Lung (tissue), 11 donors: ENCODE measurements at regions not wholly inside any gene's neighbourhood (a gene's known extent, or its start where the extent isn't known, plus 50 kb on each side); places are given as distances from the start of the nearest gene placed in this dataset.
A peak's percentile ranks its signal among the peaks of the same experiment; 100 is the strongest.

Experiments used
- ATAC-seq: fragments of 200-7000 bp; cut with Tn5 transposase; one replicate; pipeline ENCODE4 v1.9.1; 2020; ENCODE audit warnings: moderate number of reproducible peaks; ENCODE audit not compliant: insufficient read depth, low FRiP score
- DNase-seq, 3 donors: peaks; one replicate each; pipeline ENCODE4 v3.0.0-alpha.2; 2013 to 2017
- H3K27ac ChIP-seq, 2 donors: one replicate each; pipeline ENCODE4 v1.5.1; 2013; ENCODE audit warnings: mild to moderate bottlenecking in 2 of 2, moderate library complexity in 2 of 2, control low read depth in 1 of 2, inconsistent platforms in 1 of 2, low read depth in 1 of 2, low read length in 1 of 2
- H3K27me3 ChIP-seq, 3 donors: one replicate each; pipeline ENCODE4 v1.5.1; 2013; ENCODE audit warnings: low read length in 2 of 3; ENCODE audit not compliant: control insufficient read depth in 3 of 3, insufficient read depth in 3 of 3
- H3K36me3 ChIP-seq, 4 donors: one replicate each; pipeline ENCODE4 v1.5.1; 2013; ENCODE audit warnings: low read length in 4 of 4, mild to moderate bottlenecking in 1 of 4, moderate library complexity in 1 of 4; ENCODE audit not compliant: control insufficient read depth in 4 of 4, insufficient read depth in 4 of 4
- H3K4me1 ChIP-seq, 5 donors: one replicate each; pipeline ENCODE4 v1.5.1; 2013; ENCODE audit warnings: low read length in 5 of 5, mild to moderate bottlenecking in 2 of 5, moderate library complexity in 1 of 5; ENCODE audit not compliant: control insufficient read depth in 5 of 5, insufficient read depth in 5 of 5
- H3K4me3 ChIP-seq: one replicate; pipeline ENCODE4 v1.5.1; 2013; ENCODE audit warnings: mild to moderate bottlenecking, control low read depth, moderate library complexity
- H3K9ac ChIP-seq, 2 donors: one replicate each; pipeline ENCODE4 v1.5.1; 2013; ENCODE audit warnings: low read length in 2 of 2, control low read depth in 1 of 2; ENCODE audit not compliant: insufficient read depth in 1 of 2
- H3K9me3 ChIP-seq, 4 donors: one replicate each; pipeline ENCODE4 v1.5.1; 2013; ENCODE audit warnings: low read length in 3 of 4, mild to moderate bottlenecking in 1 of 4, moderate library complexity in 1 of 4; ENCODE audit not compliant: control insufficient read depth in 4 of 4, insufficient read depth in 3 of 4
- CTCF ChIP-seq: IDR thresholded peaks from 2 replicates; pipeline ENCODE4 v1.5.1; 2012; ENCODE audit warnings: mild to moderate bottlenecking; ENCODE audit errors: control extremely low read depth, extremely low read depth
- WGBS, 2 donors: extraction: QIAGEN DNeasy Blood & Tissue Kit; methylation state at CpG; one replicate each; pipeline ENCODE4 v1.1.7; 2013; 5-methylcytosine and 5-hydroxymethylcytosine counted together
- donor health status: control.
- donor health status: control.
- donor health status: Bipolar disorder and iron deficiency.
- donor health status: healthy.
- donor health status: DM: yes; HTN: yes; CAD: no.

DNA sequence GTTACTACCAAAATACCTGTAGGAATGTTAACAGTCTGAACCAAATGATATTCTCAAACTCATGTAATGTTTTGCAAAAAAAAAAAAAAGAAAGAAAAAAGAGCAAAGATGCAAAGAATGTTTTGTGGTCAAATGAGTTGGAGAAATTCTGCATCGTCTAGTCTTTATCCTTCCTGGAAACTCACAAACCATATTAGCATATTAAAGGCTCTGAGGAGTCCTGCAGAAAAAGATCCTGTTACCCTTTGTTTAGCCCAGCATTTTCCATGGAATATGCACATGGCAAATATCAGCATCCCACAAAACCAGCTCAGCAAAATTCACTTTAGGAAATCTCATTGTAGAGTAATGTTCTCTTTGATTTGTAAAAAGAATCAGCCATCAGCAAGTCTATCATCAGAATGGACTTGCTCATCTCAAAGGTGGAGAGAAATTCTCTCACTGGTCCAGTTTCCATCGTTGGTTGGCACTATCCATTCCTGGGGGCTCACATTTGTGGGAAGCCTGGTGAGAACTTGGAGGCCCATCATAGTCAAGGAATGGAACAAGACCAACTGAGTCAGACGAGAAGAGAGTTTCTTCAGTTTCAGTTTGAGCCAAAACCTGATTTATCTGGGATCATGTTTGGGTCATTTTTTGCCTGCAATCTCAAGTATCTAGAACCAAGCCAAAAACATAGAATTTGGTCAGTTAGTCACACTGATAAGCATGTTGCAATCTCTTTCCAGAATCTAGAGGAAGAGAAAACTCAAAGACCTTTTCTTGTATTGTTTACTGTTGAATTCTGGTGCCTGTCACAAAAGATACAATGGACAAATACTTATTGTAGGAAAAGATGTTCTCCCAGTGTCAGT lies 129.8 kb downstream of the TBX5 start:
- no peak overlapping the region for H3K9ac ChIP-seq
- H3K9me3 ChIP-seq = no peaks in the 10 kb centered on the region
- no peak for TF ChIP-seq CTCF
- no peaks in the 10 kb centered on the region for H3K36me3 ChIP-seq
- peaks cover 0 to 15% (median 8%) of the 10 kb centered on the region in 3 donors for H3K27me3 ChIP-seq
- ATAC-seq = no peak
- H3K4me1 ChIP-seq = no peaks in the 10 kb centered on the region
- H3K27ac ChIP-seq = no peak overlapping the region
- 25 to 35% methylated on average over 3 of the region's 3 CpGs for WGBS, 2 donors
- no peak for DNase-seq
- H3K4me3 ChIP-seq = no peak overlapping the region

DNA sequence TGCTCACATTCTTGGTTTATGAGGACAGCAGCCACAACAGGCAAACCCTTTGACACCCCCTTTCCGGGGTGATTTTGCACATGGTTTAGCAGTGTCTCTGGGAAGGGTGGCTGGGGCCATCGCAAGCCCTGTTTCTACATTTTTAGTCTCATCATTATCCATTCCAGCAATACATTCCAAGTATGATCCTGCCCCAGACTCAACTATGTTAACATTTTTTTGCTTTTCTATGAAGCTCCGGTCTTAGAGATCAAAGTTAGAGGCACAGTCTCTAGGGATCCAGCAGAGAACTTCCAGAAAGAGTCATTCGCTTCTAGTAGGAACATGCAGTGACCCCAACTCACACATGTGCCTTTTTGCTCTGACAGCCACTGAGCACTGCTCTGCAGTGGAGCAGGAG lies 130.9 kb downstream of the TBX5 start:
- Histone ChIP-seq H3K9ac (no peak overlapping the region), H3K4me3 (no peak overlapping the region), H3K27me3 (peaks cover 0 to 22% (median 14%) of the 10 kb centered on the region in 3 donors), H3K27ac (no peak overlapping the region), H3K9me3 (no peaks in the 10 kb centered on the region), H3K4me1 (no peaks in the 10 kb centered on the region), H3K36me3 (no peaks in the 10 kb centered on the region)
- DNase-seq = peak in 1 of 3 donors; percentile 20
- 66 to 69% methylated on average over 4 of the region's 4 CpGs for WGBS, 2 donors
- ATAC-seq = no peak
- TF ChIP-seq CTCF = no peak

GRCh38 chr12:114274131-114274530 lies 131.8 kb downstream of the TBX5 start:
- Histone ChIP-seq H3K9ac (no peak overlapping the region), H3K27ac (no peak overlapping the region), H3K27me3 (peaks cover 0 to 22% (median 14%) of the 10 kb centered on the region in 3 donors), H3K4me3 (no peak overlapping the region), H3K9me3 (peaks cover 0 to 1% (median 0%) of the 10 kb centered on the region in 4 donors), H3K4me1 (no peaks in the 10 kb centered on the region), H3K36me3 (no peaks in the 10 kb centered on the region)
- ATAC-seq (no peak), DNase-seq (peak; percentile 67 to 85 (median 75))
- TF ChIP-seq CTCF = no peak
- 55 to 80% methylated on average over 1 of the region's 1 CpG for WGBS, 2 donors
